ENCODE measurements at regions not wholly inside any gene's neighbourhood (a gene's known extent, or its start where the extent isn't known, plus 50 kb on each side); places are given as distances from the start of the nearest gene placed in this dataset.
"Not testable (repeated sequence)": the region's sequence is repeated elsewhere in the genome, so short reads cannot be mapped to it uniquely, and the experiment has no call there.

DNA sequence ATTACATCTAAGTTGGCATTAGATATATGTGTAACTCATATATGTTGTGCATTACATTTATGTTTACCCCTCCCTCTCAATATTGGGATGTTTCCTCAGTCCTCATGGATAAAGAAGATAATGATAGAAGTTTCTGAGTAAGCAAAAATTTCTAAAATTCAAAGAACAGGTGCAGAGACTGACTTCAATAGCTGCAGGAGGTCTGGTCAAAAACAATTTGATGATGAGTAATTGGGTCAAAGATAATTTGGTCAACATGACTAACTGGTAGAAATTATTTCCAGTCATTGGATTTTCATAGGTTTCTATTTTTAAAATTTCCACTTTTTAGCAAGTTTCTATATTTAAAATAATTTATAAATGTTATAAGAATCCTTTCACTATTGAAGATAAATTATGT lies 1130.9 kb upstream of the SLC39A10 start:
- DNase-seq (ENCODE audit: low read depth in 6 of 9, low spot score in 9 of 9), result no peak
- Histone ChIP-seq H3K4me1 (ENCODE audit: control insufficient read depth in 2 of 2, insufficient read depth in 2 of 2, low read length in 2 of 2) (no peaks in the 10 kb centered on the region), H3K27ac (ENCODE audit: low read depth in 1 of 2, low read length in 1 of 2) (no peak overlapping the region), H3K27me3 (ENCODE audit: control insufficient read depth in 2 of 2, insufficient read depth in 1 of 2, low read length in 1 of 2) (no peaks in the 10 kb centered on the region), H3K4me3 (ENCODE audit: low read length in 2 of 2) (no peak overlapping the region), H3K36me3 (ENCODE audit: control insufficient read depth in 2 of 2, insufficient read depth in 2 of 2, low read length in 1 of 2) (no peaks in the 10 kb centered on the region), H3K9me3 (ENCODE audit: control insufficient read depth in 2 of 2, insufficient read depth in 1 of 2, low read length in 1 of 2) (no peaks in the 10 kb centered on the region)

DNA sequence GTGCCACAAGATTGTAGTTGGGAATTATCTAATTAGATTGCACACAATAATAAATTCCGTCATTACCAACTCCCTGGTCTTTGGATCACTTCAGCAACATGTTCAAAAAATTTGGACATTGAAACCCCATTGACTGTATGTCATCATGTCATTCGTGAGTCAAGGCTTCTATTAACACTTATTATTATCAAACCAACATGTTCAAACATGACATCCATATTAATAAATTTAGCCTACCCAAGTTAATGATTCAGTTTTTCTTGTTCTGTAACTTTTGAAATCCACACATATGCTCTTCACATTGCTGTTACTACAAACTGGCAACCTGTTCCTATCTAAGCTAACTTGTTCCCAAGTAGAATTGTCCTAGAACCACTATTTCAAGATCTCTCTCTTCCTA lies 1142.7 kb upstream of the SLC39A10 start:
- Histone ChIP-seq H3K36me3 (ENCODE audit: control insufficient read depth in 2 of 2, insufficient read depth in 2 of 2, low read length in 1 of 2) (no peaks in the 10 kb centered on the region), H3K4me3 (ENCODE audit: low read length in 2 of 2) (no peak overlapping the region), H3K27ac (ENCODE audit: low read depth in 1 of 2, low read length in 1 of 2) (no peak overlapping the region), H3K4me1 (ENCODE audit: control insufficient read depth in 2 of 2, insufficient read depth in 2 of 2, low read length in 2 of 2) (no peaks in the 10 kb centered on the region), H3K27me3 (ENCODE audit: control insufficient read depth in 2 of 2, insufficient read depth in 1 of 2, low read length in 1 of 2) (no peaks in the 10 kb centered on the region), H3K9me3 (ENCODE audit: control insufficient read depth in 2 of 2, insufficient read depth in 1 of 2, low read length in 1 of 2) (no peaks in the 10 kb centered on the region)
- DNase-seq (ENCODE audit: low read depth in 6 of 9, low spot score in 9 of 9), result no peak
- WGBS, result 90% methylated on average over 2 of the region's 2 CpGs

DNA sequence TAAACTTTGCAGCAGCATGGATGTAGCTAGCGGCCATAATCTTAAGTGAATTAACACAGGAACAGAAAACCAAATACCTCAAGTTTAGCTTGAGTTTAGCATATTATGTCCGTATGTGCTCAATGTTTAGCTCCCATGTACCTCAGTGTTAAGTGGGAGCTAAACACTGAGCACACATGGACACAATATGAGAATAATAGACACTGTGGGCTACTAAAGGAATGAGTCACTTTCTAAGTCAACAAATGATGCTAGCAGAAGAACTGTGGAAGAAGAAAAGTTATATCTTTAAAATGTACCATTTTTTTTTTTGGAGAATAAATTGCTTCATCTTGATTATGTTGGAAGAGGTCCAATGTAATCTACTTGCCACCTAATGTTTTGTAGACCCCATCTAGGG lies 1146.0 kb upstream of the SLC39A10 start:
- WGBS, result 97% methylated on average over 2 of the region's 2 CpGs
- H3K36me3 ChIP-seq (ENCODE audit: control insufficient read depth in 2 of 2, insufficient read depth in 2 of 2, low read length in 1 of 2); H3K9me3 ChIP-seq (ENCODE audit: control insufficient read depth in 2 of 2, insufficient read depth in 1 of 2, low read length in 1 of 2): not testable (repeated sequence)

DNA sequence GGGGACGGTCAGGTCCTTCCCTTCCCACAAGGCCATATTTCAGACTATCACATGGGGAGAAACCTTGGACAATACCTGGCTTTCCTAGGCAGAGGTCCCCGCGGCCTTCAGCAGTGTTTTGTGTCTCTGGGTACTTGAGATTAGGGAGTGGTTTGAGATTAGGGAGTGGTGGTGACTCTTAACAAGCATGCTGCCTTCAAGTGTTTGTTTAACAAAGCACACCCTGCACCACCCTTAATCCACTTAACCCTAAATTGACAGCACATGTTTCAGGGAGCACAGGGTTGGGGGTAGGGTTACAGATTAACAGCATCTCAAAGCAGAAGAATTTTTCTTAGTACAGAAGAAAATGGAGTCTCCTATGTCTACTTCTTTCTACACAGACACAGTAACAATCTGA lies 1152.2 kb upstream of the SLC39A10 start:
- H3K36me3 ChIP-seq (ENCODE audit: control insufficient read depth in 2 of 2, insufficient read depth in 2 of 2, low read length in 1 of 2); H3K27ac ChIP-seq (ENCODE audit: low read depth in 1 of 2, low read length in 1 of 2); H3K4me1 ChIP-seq (ENCODE audit: control insufficient read depth in 2 of 2, insufficient read depth in 2 of 2, low read length in 2 of 2); H3K27me3 ChIP-seq (ENCODE audit: control insufficient read depth in 2 of 2, insufficient read depth in 1 of 2, low read length in 1 of 2); DNase-seq (ENCODE audit: low read depth in 6 of 9, low spot score in 9 of 9); H3K4me3 ChIP-seq (ENCODE audit: low read length in 2 of 2); H3K9me3 ChIP-seq (ENCODE audit: control insufficient read depth in 2 of 2, insufficient read depth in 1 of 2, low read length in 1 of 2): not testable (repeated sequence)
- 66% methylated on average over 3 of the region's 3 CpGs for WGBS

More for the DNA sequence above, 1146.0 kb upstream of the SLC39A10 start:
- not testable (repeated sequence) for H3K4me3 ChIP-seq (ENCODE audit: low read length in 2 of 2); H3K27ac ChIP-seq (ENCODE audit: low read depth in 1 of 2, low read length in 1 of 2); H3K27me3 ChIP-seq (ENCODE audit: control insufficient read depth in 2 of 2, insufficient read depth in 1 of 2, low read length in 1 of 2); DNase-seq (ENCODE audit: low read depth in 6 of 9, low spot score in 9 of 9); H3K4me1 ChIP-seq (ENCODE audit: control insufficient read depth in 2 of 2, insufficient read depth in 2 of 2, low read length in 2 of 2)

DNA sequence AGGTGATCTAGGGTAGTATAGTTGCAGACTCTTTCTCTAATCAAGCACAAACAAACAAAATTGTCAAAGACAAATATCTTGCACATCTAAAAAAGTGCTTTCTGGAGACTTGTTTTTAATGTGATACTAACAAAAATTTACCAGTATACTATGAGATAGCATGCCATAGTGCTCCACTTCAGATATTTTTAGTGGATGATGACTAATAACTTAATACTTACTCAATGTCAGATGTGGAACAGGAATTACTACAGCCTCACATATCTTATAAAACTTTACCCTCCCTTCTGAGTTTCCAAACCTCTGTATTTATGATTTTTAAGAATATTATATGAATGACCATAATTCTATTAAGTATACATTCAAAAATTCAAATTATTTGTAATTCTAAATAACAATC lies 1162.0 kb upstream of the SLC39A10 start:
- Histone ChIP-seq H3K9me3 (ENCODE audit: control insufficient read depth in 2 of 2, insufficient read depth in 1 of 2, low read length in 1 of 2) (no peaks in the 10 kb centered on the region), H3K4me1 (ENCODE audit: control insufficient read depth in 2 of 2, insufficient read depth in 2 of 2, low read length in 2 of 2) (no peaks in the 10 kb centered on the region), H3K36me3 (ENCODE audit: control insufficient read depth in 2 of 2, insufficient read depth in 2 of 2, low read length in 1 of 2) (no peaks in the 10 kb centered on the region), H3K27ac (ENCODE audit: low read depth in 1 of 2, low read length in 1 of 2) (no peak overlapping the region), H3K27me3 (ENCODE audit: control insufficient read depth in 2 of 2, insufficient read depth in 1 of 2, low read length in 1 of 2) (no peaks in the 10 kb centered on the region), H3K4me3 (ENCODE audit: low read length in 2 of 2) (no peak overlapping the region)
- no peak for DNase-seq (ENCODE audit: low read depth in 6 of 9, low spot score in 9 of 9)

DNA sequence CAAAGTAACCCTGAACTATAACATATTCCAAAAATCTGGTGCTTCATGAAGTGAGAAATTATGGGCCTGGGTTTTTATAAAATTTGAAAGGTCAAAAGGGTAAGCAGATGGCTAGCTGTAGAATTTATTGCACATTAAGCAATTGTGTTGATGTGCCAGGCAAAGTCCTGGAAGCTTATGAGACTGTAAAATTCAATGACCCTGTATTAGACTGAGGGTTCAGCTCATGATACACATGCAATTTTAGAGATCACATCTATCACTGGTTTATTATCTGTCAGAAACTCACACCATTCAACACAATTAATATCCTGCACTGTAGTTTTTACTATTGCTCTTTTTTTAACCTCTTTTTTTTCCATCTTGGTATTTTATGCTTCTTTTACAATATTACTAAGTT lies 1162.6 kb upstream of the SLC39A10 start:
- DNase-seq (ENCODE audit: low read depth in 6 of 9, low spot score in 9 of 9), result peak in 1 of 9 donors; percentile 1

DNA sequence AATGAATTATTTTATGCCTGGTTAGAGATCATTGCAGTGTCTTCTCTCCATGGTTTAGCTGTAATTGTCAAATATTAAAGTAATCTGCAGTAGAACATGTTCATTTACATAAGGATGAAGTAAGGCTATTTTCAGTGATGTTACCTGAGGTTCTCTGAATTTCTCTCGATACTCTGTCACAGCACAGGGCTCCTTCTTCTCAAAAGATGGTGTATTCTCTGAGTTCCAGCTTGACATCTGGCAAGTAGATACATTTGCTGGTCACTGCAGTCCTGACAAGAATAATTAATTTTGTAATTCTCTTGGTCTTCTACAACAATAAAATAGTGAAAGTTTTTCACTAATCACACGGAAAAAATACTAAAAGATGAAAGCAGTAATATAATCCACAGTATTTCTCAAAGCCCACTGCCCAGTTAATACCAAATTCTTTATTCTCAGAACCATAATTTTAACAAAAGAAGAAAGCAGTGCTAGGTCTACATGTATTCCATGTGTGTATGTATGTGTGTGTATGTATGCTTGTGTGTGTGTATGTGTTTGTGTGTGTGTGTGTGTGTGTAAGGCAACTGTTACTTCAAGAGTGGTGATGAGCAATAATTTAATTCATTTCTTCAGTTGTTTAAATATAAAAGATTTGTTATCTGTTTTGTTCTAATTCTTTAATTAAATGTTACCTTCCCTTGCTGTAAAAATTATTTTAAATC lies 1165.5 kb upstream of the SLC39A10 start:
- peak in 2 of 9 donors; percentile 10 to 34 for DNase-seq (ENCODE audit: low read depth in 6 of 9, low spot score in 9 of 9)
- H3K4me3 ChIP-seq (ENCODE audit: low read length in 2 of 2), result no peak overlapping the region
- no peaks in the 10 kb centered on the region for H3K36me3 ChIP-seq (ENCODE audit: control insufficient read depth in 2 of 2, insufficient read depth in 2 of 2, low read length in 1 of 2)
- no peaks in the 10 kb centered on the region for H3K4me1 ChIP-seq (ENCODE audit: control insufficient read depth in 2 of 2, insufficient read depth in 2 of 2, low read length in 2 of 2)
- H3K9me3 ChIP-seq (ENCODE audit: control insufficient read depth in 2 of 2, insufficient read depth in 1 of 2, low read length in 1 of 2), result no peaks in the 10 kb centered on the region
- H3K27me3 ChIP-seq (ENCODE audit: control insufficient read depth in 2 of 2, insufficient read depth in 1 of 2, low read length in 1 of 2), result no peaks in the 10 kb centered on the region
- 95% methylated on average over 2 of the region's 2 CpGs for WGBS
- H3K27ac ChIP-seq (ENCODE audit: low read depth in 1 of 2, low read length in 1 of 2), result no peak overlapping the region

More for the DNA sequence above, 1162.6 kb upstream of the SLC39A10 start:
- Histone ChIP-seq H3K4me1 (ENCODE audit: control insufficient read depth in 2 of 2, insufficient read depth in 2 of 2, low read length in 2 of 2) (no peaks in the 10 kb centered on the region), H3K9me3 (ENCODE audit: control insufficient read depth in 2 of 2, insufficient read depth in 1 of 2, low read length in 1 of 2) (no peaks in the 10 kb centered on the region), H3K4me3 (ENCODE audit: low read length in 2 of 2) (no peak overlapping the region), H3K36me3 (ENCODE audit: control insufficient read depth in 2 of 2, insufficient read depth in 2 of 2, low read length in 1 of 2) (no peaks in the 10 kb centered on the region), H3K27ac (ENCODE audit: low read depth in 1 of 2, low read length in 1 of 2) (no peak overlapping the region), H3K27me3 (ENCODE audit: control insufficient read depth in 2 of 2, insufficient read depth in 1 of 2, low read length in 1 of 2) (no peaks in the 10 kb centered on the region)

DNA sequence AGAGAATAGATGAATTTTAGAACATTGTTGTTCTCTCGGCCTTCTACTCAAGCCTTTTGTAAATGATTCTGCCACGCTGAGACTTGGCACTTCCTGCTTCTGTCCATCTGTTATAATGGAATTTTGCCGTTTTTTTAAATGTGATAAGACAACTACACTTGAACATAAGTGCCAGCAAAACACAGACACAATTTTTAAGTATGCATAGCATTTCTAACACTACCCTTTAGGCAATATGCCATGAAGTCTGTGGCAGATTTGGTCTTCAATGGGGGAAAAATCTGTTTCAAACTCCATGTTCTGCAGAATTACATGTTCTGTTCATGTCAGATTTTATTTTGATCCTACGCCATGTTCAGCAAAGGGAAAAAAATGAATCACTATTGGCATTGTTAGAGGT lies 1170.7 kb upstream of the SLC39A10 start:
- WGBS, result 93% methylated on average over 4 of the region's 4 CpGs
- Histone ChIP-seq H3K27me3 (ENCODE audit: control insufficient read depth in 2 of 2, insufficient read depth in 1 of 2, low read length in 1 of 2) (no peaks in the 10 kb centered on the region), H3K4me3 (ENCODE audit: low read length in 2 of 2) (no peak overlapping the region), H3K27ac (ENCODE audit: low read depth in 1 of 2, low read length in 1 of 2) (no peak overlapping the region), H3K9me3 (ENCODE audit: control insufficient read depth in 2 of 2, insufficient read depth in 1 of 2, low read length in 1 of 2) (no peaks in the 10 kb centered on the region), H3K4me1 (ENCODE audit: control insufficient read depth in 2 of 2, insufficient read depth in 2 of 2, low read length in 2 of 2) (no peaks in the 10 kb centered on the region), H3K36me3 (ENCODE audit: control insufficient read depth in 2 of 2, insufficient read depth in 2 of 2, low read length in 1 of 2) (no peaks in the 10 kb centered on the region)
- no peak for DNase-seq (ENCODE audit: low read depth in 6 of 9, low spot score in 9 of 9)

DNA sequence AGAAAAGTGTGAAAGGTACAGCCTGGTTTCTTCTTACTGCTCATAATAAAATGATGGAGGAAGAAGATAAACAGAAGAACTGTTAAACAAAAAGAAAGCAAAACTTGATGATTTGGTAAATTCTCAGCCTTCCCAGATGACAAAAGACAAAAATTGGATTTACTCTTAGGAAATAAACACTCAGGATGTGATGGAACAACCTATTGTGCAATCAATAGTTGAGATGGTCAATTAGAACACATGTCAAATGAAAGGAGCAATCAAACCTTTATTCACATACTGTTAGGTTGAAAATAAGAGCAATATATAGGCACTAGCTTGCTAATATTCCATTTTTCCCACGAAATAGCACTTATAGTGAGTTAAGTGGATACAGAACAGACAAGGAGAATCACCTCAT lies 1174.0 kb upstream of the SLC39A10 start:
- DNase-seq (ENCODE audit: low read depth in 6 of 9, low spot score in 9 of 9), result no peak
- no peaks in the 10 kb centered on the region for H3K9me3 ChIP-seq (ENCODE audit: control insufficient read depth in 2 of 2, insufficient read depth in 1 of 2, low read length in 1 of 2)
- no peaks in the 10 kb centered on the region for H3K27me3 ChIP-seq (ENCODE audit: control insufficient read depth in 2 of 2, insufficient read depth in 1 of 2, low read length in 1 of 2)
- WGBS, result 65% methylated on average over 1 of the region's 1 CpG
- H3K4me3 ChIP-seq (ENCODE audit: low read length in 2 of 2), result no peak overlapping the region
- no peak overlapping the region for H3K27ac ChIP-seq (ENCODE audit: low read depth in 1 of 2, low read length in 1 of 2)
- H3K4me1 ChIP-seq (ENCODE audit: control insufficient read depth in 2 of 2, insufficient read depth in 2 of 2, low read length in 2 of 2), result no peaks in the 10 kb centered on the region
- H3K36me3 ChIP-seq (ENCODE audit: control insufficient read depth in 2 of 2, insufficient read depth in 2 of 2, low read length in 1 of 2), result no peaks in the 10 kb centered on the region

DNA sequence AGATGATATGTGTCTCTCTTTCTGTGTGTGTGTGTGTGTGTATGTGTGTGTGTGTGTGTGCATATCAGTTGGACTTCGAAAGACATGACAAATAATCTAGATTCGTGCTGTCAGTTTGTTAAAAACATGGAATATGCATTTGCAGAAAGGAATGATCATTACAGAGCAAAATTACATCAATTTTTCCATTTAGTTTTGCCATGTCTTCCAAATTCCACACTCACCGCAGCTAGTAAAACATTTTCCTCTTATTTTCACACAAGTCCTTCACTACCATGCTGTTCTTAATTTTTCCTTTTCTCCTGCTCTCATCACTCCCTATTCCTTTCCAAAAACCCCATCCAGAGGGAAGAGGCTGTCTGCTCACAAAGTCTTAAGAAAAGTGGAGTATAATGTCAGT lies 1191.4 kb upstream of the SLC39A10 start:
- Histone ChIP-seq H3K36me3 (ENCODE audit: control insufficient read depth in 2 of 2, insufficient read depth in 2 of 2, low read length in 1 of 2) (no peaks in the 10 kb centered on the region), H3K27me3 (ENCODE audit: control insufficient read depth in 2 of 2, insufficient read depth in 1 of 2, low read length in 1 of 2) (no peaks in the 10 kb centered on the region), H3K27ac (ENCODE audit: low read depth in 1 of 2, low read length in 1 of 2) (no peak overlapping the region), H3K9me3 (ENCODE audit: control insufficient read depth in 2 of 2, insufficient read depth in 1 of 2, low read length in 1 of 2) (peaks cover 0 to 3% of the 10 kb centered on the region in 2 donors), H3K4me3 (ENCODE audit: low read length in 2 of 2) (no peak overlapping the region), H3K4me1 (ENCODE audit: control insufficient read depth in 2 of 2, insufficient read depth in 2 of 2, low read length in 2 of 2) (no peaks in the 10 kb centered on the region)
- DNase-seq (ENCODE audit: low read depth in 6 of 9, low spot score in 9 of 9), result peak in 1 of 9 donors; percentile 12
- whole genome bisulfite sequencing, result 97% methylated on average over 3 of the region's 3 CpGs

All from thymus (tissue), 11 donors.